ENCODE measurements at regions not wholly inside any gene's neighbourhood (a gene's known extent, or its start where the extent isn't known, plus 50 kb on each side); places are given as distances from the start of the nearest gene placed in this dataset.
"Not testable (repeated sequence)": the region's sequence is repeated elsewhere in the genome, so short reads cannot be mapped to it uniquely, and the experiment has no call there.

- no peak for DNase-seq (ENCODE audit: low read depth)
Measured at GRCh38 chr2:82797469-82797868, 1661.6 kb downstream of the SUCLG1 start.

GRCh38 chr2:82796132-82796531 is 1662.9 kb downstream of the SUCLG1 start:
- no peak for DNase-seq (ENCODE audit: low read depth)

- DNase-seq (ENCODE audit: low read depth) = no peak
Measured at GRCh38 chr2:82795446-82795845, 1663.6 kb downstream of the SUCLG1 start.

GRCh38 chr2:82793711-82794435 is 1665.2 kb downstream of the SUCLG1 start:
- DNase-seq (ENCODE audit: low read depth) = no peak

GRCh38 chr2:82792316-82792715 is 1666.8 kb downstream of the SUCLG1 start:
- DNase-seq (ENCODE audit: low read depth) = no peak

- no peak for DNase-seq (ENCODE audit: low read depth)
Measured at GRCh38 chr2:82790206-82791021, 1668.7 kb downstream of the SUCLG1 start.

GRCh38 chr2:82789851-82790205 is 1669.3 kb downstream of the SUCLG1 start:
- DNase-seq (ENCODE audit: low read depth) = no peak

DNA sequence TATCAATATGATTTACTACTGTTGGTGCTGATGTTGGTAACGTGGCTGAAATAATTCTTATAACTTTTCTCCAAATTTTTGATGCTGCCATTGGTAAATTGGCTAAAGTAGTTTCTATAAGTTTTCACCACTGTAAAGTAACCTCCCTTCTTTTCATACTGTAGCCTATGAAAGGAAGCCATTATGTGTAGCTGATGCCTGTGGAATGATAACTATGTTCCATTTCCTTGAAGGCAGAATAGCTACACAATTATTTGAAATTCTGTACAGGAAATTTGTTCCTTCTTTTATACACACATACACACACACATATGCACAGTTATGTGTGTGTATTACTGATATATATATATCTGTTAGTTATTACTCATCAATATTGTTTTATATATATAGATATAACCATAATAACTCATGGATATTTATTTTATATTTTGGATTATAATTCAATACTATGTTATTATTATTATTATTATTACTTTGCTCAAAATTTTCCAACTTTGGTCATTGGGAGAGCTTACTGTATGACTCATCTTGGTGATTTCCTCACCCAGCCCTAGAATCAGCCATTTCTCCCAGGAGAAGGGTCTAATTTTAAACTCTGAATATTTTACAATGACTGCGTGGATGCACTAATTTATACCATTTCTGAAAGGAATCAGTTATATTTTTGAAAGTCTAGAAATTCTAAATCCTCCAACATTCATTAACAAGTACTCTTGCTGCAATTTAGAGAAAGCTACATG is 1677.7 kb downstream of the SUCLG1 start:
- DNase-seq (ENCODE audit: low read depth) = no peak

DNA sequence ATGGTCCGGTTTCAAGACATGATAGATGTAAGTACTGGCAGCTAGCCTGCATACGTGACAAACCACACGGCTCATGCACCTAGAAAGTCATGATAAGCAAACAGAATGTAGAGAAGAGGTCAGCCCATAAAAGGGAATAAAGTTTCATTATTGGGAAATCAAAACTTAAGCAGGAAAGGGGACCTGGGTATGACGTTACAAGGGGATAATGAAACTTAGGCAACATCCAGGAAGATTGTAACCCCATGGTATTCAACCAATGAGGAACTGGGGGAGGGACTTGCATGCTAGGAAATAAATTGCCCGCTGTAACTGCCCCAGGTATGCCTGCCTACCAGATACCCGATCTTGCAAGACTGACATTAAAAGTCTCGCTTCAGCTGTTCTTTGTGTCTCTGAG is 1679.0 kb downstream of the SUCLG1 start:
- no peak for DNase-seq (ENCODE audit: low read depth)

- DNase-seq (ENCODE audit: low read depth) = no peak
Measured at GRCh38 chr2:82752396-82752795, 1706.7 kb downstream of the SUCLG1 start.

GRCh38 chr2:82748653-82749052 is 1710.4 kb downstream of the SUCLG1 start:
- DNase-seq (ENCODE audit: low read depth) = no peak

- no peak for DNase-seq (ENCODE audit: low read depth)
Measured at GRCh38 chr2:82740527-82740926, 1718.6 kb downstream of the SUCLG1 start.

DNA sequence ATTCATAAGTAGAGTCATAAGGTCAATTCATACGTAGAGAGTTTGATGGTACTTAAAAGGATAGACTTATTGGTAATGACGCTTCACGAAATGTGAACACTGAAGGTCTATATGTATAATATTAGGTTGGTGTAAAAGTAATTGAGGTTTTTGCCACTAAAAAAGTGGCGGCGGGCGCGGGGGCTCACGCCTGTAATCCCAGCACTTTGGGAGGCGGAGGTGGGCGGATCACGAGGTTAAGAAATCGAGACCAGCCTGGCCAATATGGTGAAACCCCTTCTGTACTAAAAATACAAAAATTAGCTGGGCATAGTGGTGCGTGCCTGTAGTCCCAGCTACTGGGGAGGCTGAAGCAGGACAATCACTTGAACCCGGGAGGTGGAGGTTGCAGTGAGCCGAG is 1721.1 kb downstream of the SUCLG1 start:
- DNase-seq (ENCODE audit: low read depth) = not testable (repeated sequence)

GRCh38 chr2:82735336-82735735 is 1723.7 kb downstream of the SUCLG1 start:
- DNase-seq (ENCODE audit: low read depth) = no peak

- no peak for DNase-seq (ENCODE audit: low read depth)
Measured at GRCh38 chr2:82731824-82732223, 1727.3 kb downstream of the SUCLG1 start.

GRCh38 chr2:82730811-82731210 is 1728.3 kb downstream of the SUCLG1 start:
- no peak for DNase-seq (ENCODE audit: low read depth)

DNA sequence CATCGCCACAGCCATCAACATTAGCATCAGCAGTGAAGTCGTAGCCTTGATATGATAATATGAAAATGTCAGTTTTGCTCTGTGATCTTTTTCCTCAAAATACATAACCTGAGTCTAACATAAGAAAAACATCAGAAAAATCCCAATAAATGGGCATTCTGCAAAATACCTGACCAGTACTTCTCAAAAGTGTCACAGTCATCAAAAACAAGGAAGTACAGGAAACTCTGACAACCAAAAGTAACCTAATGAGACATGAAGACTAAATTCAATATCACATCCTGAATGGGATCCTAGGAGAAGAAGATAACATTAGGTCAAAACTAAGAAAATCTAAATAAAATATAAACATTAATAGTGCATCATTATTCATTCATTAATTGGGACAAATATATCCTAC is 1731.0 kb downstream of the SUCLG1 start:
- DNase-seq (ENCODE audit: low read depth) = no peak

DNA sequence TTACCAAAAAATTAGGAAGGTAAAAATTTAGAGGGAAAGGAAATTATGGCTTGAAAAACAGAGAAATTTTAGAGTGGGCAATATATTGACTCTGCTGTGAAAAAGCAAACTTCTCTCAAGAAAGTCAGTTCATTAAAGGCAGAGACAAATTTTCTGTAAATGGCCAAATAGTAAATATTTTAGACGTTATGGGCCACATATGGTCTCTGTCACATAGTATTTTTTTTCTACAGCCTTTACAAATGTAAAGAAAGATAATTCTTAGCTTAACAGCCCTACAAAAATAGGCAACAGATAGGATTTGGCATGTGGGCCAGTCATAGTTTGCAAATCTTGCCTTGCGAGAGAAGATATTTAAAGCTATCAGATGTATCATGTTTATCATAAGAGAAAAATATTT is 1750.4 kb downstream of the SUCLG1 start:
- no peak for DNase-seq (ENCODE audit: low read depth)

- DNase-seq (ENCODE audit: low read depth) = no peak
Measured at GRCh38 chr2:82697231-82697630, 1761.8 kb downstream of the SUCLG1 start.

DNA sequence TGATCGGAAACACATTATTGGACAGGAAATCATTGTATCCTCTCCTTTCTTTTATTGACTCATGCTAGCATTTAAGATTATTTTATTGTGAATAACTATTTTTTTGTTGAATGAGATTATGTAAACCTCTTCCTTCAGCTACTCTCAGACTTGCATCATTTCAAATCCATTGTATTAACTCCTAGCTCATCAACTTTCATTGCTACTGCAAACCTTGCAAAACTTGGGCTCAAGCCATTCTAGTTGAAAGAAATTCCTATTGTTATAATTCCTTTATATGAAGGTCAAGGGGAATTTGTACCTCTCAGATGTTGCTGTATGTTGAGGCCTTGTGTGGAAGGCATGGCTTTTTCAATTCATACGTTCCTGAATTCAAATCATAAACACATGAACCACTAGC is 1764.6 kb downstream of the SUCLG1 start:
- DNase-seq (ENCODE audit: low read depth) = no peak

DNA sequence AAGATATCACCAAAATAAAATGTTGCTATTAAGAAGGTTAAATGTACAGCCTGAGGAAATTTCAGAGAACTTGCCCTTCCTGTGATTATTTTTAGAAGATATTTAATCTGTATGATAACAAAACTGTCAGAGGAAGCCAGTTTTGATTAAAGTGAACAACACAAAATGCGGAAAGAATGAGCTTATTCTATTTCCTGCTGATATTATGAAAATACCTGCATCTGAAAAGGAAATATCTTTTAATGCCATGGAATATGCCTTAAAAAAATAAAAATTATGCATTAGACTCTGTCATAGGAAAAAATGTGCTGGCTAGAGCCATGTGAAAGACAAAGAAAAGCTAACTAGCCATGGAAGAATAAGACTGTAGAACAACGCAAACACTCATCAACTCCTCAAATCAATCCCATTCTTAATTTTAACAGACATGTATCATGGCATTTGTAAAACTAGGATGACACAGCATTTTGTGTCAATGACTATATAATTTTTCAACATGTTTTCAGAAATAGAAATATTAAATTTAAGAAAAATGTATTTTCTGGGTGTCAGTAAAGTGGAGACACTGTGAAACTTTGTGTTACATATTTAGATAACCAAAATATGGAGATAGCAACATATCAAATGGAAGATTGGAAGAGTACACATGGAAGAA is 1768.2 kb downstream of the SUCLG1 start:
- no peak for DNase-seq (ENCODE audit: low read depth)

- no peak for DNase-seq (ENCODE audit: low read depth)
Measured at GRCh38 chr2:82675186-82675585, 1783.9 kb downstream of the SUCLG1 start.
